ENCODE measurements at regions not wholly inside any gene's neighbourhood (a gene's known extent, or its start where the extent isn't known, plus 50 kb on each side); places are given as distances from the start of the nearest gene placed in this dataset.

DNA sequence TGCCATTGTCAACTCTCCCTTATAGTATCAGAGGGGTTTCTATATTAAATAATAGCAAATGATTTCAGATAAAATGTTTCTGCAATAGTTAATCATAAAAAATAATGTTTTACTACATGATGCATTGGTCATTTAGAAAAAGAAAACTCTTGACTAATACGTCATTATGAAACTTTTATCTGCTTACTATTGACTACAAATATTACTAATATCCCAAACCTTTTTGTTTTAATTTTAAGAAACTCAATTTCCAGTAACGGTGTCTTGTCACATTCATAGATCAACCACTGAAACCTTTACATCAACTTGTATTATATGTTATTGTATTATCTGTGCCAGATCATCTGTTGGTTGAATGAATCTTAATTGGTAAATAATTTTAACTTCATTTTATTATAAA lies 482.9 kb upstream of the SLC35B3 start:
- ATAC-seq = no peak
- DNase-seq = no peak
- TF ChIP-seq, protein P1, sequence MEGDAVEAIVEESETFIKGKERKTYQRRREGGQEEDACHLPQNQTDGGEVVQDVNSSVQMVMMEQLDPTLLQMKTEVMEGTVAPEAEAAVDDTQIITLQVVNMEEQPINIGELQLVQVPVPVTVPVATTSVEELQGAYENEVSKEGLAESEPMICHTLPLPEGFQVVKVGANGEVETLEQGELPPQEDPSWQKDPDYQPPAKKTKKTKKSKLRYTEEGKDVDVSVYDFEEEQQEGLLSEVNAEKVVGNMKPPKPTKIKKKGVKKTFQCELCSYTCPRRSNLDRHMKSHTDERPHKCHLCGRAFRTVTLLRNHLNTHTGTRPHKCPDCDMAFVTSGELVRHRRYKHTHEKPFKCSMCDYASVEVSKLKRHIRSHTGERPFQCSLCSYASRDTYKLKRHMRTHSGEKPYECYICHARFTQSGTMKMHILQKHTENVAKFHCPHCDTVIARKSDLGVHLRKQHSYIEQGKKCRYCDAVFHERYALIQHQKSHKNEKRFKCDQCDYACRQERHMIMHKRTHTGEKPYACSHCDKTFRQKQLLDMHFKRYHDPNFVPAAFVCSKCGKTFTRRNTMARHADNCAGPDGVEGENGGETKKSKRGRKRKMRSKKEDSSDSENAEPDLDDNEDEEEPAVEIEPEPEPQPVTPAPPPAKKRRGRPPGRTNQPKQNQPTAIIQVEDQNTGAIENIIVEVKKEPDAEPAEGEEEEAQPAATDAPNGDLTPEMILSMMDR (IDR thresholded peaks at IDR 0.05) = no peak
- no peak overlapping the region for H3K27ac ChIP-seq
- WGBS, 2 donors = 81 to 84% methylated on average over 2 of the region's 2 CpGs
- intact Hi-C loops (cut with DNase I) = no loop called here
- no peaks in the 10 kb centered on the region for H3K27me3 ChIP-seq
- no peak overlapping the region for H3K4me3 ChIP-seq
- H3K36me3 ChIP-seq = no peaks in the 10 kb centered on the region
- peaks cover 0 to 11% (median 0%) of the 10 kb centered on the region in 11 donors for H3K9me3 ChIP-seq
- H3K4me1 ChIP-seq = no peaks in the 10 kb centered on the region

DNA sequence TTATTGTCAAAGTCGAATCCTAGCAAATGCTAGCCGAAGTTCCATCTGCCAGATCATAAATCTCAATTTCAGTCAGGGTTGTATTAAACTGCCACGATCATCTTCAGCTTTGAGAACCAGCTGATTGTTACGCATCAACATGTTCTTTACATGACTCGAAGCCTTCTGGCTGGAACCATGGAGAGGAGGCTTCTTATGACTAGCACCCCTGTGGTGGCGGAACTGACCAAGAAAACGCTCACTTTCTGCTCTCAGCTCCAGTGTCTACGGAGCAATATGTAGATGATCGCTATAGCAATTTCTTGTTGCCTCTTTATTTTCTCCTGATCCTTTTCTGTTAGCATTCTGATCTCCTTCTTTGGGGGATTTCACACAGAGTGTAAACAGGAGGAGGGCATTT lies 479.4 kb upstream of the SLC35B3 start:
- TF ChIP-seq, protein P1 (IDR thresholded peaks at IDR 0.05) = no peak
- intact Hi-C loops (cut with DNase I) = no loop called here
- ATAC-seq (no peak), DNase-seq (no peak)
- no peaks in the 10 kb centered on the region for H3K4me1 ChIP-seq
- no peaks in the 10 kb centered on the region for H3K36me3 ChIP-seq
- no peak overlapping the region for H3K4me3 ChIP-seq
- 86 to 92% methylated on average over 9 of the region's 9 CpGs for WGBS, 2 donors
- H3K9me3 ChIP-seq = peaks cover 0 to 29% (median 9%) of the 10 kb centered on the region in 11 donors
- no peaks in the 10 kb centered on the region for H3K27me3 ChIP-seq
- no peak overlapping the region for H3K27ac ChIP-seq

DNA sequence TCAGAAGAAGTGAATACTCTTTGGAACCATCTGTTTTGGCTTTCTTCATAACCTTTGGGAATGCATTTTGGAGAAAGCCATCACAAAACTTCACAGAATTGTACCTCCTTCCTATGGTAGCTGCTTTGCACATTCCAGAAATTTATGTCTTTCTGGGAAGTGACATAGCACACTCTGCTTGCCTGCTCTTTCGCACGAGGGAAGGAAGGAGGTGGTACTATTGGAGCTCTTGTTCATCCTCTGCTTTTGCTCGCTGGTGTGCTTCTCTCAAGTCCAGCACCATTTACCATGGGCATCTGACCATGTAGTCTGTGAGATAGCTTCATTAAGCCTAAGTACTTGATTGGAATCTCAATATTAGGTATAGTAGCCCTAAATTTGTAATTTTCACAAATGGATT lies 473.3 kb upstream of the SLC35B3 start:
- Histone ChIP-seq H3K36me3 (no peaks in the 10 kb centered on the region), H3K9me3 (peaks cover 0 to 26% (median 9%) of the 10 kb centered on the region in 11 donors), H3K4me3 (no peak overlapping the region), H3K4me1 (no peaks in the 10 kb centered on the region), H3K27me3 (no peaks in the 10 kb centered on the region), H3K27ac (no peak overlapping the region)
- ATAC-seq (no peak), DNase-seq (no peak)
- WGBS, 2 donors = 64 to 66% methylated on average over 3 of the region's 3 CpGs
- TF ChIP-seq, protein P1 (IDR thresholded peaks at IDR 0.05) = no peak
- intact Hi-C loops (cut with DNase I) = no loop called here

DNA sequence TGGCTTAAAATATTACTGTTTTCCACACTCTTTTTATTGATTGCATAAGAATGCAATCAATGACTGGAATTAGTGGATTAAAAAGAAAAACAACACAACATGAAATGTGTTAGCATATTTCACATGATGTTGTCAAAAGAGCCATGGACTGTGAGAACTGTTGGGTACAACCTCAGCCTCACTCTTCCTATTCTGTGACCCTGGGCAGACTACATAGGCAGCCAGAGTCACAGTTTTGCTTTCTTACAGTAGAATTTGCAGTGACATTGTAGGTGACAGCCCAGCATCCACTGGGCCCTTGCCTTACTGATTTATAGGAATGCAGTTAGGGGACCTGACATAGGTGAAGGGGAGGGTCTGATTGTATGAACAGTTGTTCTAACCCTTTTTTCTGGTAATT lies 471.4 kb upstream of the SLC35B3 start:
- Histone ChIP-seq H3K27ac (no peak overlapping the region), H3K27me3 (no peaks in the 10 kb centered on the region), H3K4me3 (no peak overlapping the region), H3K9me3 (peaks cover 0 to 20% (median 0%) of the 10 kb centered on the region in 11 donors), H3K36me3 (no peaks in the 10 kb centered on the region), H3K4me1 (no peaks in the 10 kb centered on the region)
- TF ChIP-seq, protein P1 (IDR thresholded peaks at IDR 0.05) = no peak
- intact Hi-C loops (cut with DNase I) = no loop called here
- DNase-seq (no peak), ATAC-seq (no peak)

DNA sequence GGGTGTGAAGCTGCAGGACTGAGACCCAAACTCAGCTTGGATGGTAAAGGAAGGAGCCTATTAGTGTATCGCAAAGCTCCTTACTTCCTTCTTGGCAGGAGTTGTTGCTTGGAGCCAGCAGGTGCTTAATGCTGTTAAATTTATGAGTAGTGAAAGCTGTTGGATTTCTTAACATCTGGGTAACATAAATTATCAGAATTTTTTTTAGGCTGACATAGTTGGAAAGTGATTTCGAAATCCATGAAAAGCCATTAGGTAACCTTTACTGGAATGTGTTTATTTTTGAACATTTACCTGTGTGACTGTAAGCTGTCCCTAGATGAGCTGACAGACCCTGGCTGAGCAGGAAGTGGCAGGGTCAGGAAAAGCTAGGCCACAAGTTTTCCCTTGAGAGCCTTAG lies 470.4 kb upstream of the SLC35B3 start:
- Histone ChIP-seq H3K4me1 (no peaks in the 10 kb centered on the region), H3K36me3 (no peaks in the 10 kb centered on the region), H3K27ac (no peak overlapping the region), H3K27me3 (no peaks in the 10 kb centered on the region), H3K9me3 (peaks cover 0 to 14% (median 0%) of the 10 kb centered on the region in 11 donors), H3K4me3 (no peak overlapping the region)
- DNase-seq = no peak
- WGBS, 2 donors = 52 to 58% methylated on average over 2 of the region's 2 CpGs
- ATAC-seq = no peak
- intact Hi-C loops (cut with DNase I) = no loop called here
- TF ChIP-seq, protein P1 (IDR thresholded peaks at IDR 0.05) = no peak
